GM13976 (cell line): ENCODE measurements at regions not wholly inside any gene's neighbourhood (a gene's known extent, or its start where the extent isn't known, plus 50 kb on each side); places are given as distances from the start of the nearest gene placed in this dataset.
"Not testable (repeated sequence)": the region's sequence is repeated elsewhere in the genome, so short reads cannot be mapped to it uniquely, and the experiment has no call there.

Experiments used
- DNase-seq: peaks from one replicate; pipeline ENCODE4 v3.0.0; 2012; ENCODE audit warnings: low spot score
- CTCF ChIP-seq: IDR thresholded peaks from 2 replicates; pipeline ENCODE4 v1.5.1; 2012; ENCODE audit warnings: borderline replicate concordance, mild to moderate bottlenecking; ENCODE audit not compliant: insufficient read depth; ENCODE audit errors: extremely low read depth, missing control alignments, control extremely low read depth
- in situ Hi-C: fragments of 300-500 bp; cut with MboI; formaldehyde crosslinking; loops from one replicate; pipeline ENCODE4 v1.12.0; 2022; ENCODE audit warnings: low sequenced_read_pairs, mixed read lengths, inconsistent platforms; ENCODE audit not compliant: unreplicated experiment

- TF ChIP-seq CTCF = no peak
- in situ Hi-C loops = no loop called here
- DNase-seq = no peak
Observed at GRCh38 chr4:60709061-60709460, 491.1 kb upstream of the ADGRL3 start.

GRCh38 chr4:60718874-60719273 lies 481.3 kb upstream of the ADGRL3 start:
- TF ChIP-seq CTCF = no peak
- DNase-seq = no peak
- in situ Hi-C loops = no loop called here

- no peak for TF ChIP-seq CTCF
- no peak for DNase-seq
- in situ Hi-C loops = no loop called here
Observed at GRCh38 chr4:60721685-60722084, 478.4 kb upstream of the ADGRL3 start.

GRCh38 chr4:60723796-60724195 lies 476.3 kb upstream of the ADGRL3 start:
- TF ChIP-seq CTCF = no peak
- DNase-seq = no peak
- in situ Hi-C loops = no loop called here

- no peak for DNase-seq
- in situ Hi-C loops = no loop called here
- no peak for TF ChIP-seq CTCF
Observed at GRCh38 chr4:60724623-60725022, 475.5 kb upstream of the ADGRL3 start.

- no peak for DNase-seq
- no peak for TF ChIP-seq CTCF
- in situ Hi-C loops = no loop called here
Observed at GRCh38 chr4:60726779-60727178, 473.3 kb upstream of the ADGRL3 start.

GRCh38 chr4:60729194-60729593 lies 470.9 kb upstream of the ADGRL3 start:
- TF ChIP-seq CTCF = no peak
- DNase-seq = no peak
- in situ Hi-C loops = no loop called here

GRCh38 chr4:60729764-60730163 lies 470.4 kb upstream of the ADGRL3 start:
- in situ Hi-C loops, DNase-seq: not testable (repeated sequence)
